Lung microvascular endothelial cell (primary cell): ENCODE measurements at regions not wholly inside any gene's neighbourhood (a gene's known extent, or its start where the extent isn't known, plus 50 kb on each side); places are given as distances from the start of the nearest gene placed in this dataset.

Experiments used
- DNase-seq, 2 donors: peaks; one replicate each; pipeline versions ENCODE4 v3.0.0 to v3.0.0-alpha.2; 2010; ENCODE audit warnings: low read depth in 2 of 2

- DNase-seq: no peak
Measured at GRCh38 chr6:6376845-6377244, 56.4 kb upstream of the F13A1 start.

DNA sequence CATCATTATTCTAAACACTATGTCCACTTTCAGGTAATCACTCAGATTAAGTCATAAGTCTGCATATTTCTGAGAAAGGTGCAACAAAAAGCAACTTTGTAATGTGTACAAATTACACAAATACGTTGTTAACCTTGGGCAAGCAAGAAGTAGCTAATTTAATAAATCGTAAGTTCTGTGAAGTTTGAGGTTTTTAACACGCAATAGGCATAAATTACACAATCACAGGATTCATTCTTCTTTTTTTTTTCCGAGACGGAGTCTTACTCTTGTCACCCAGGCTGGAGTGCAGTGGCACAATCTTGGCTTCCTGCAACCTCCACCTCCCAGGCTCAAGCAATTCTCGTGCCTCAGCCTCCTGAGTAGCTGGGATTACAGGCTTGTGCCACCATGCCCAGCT, 57.2 kb upstream of the F13A1 start:
- no peak for DNase-seq

DNA sequence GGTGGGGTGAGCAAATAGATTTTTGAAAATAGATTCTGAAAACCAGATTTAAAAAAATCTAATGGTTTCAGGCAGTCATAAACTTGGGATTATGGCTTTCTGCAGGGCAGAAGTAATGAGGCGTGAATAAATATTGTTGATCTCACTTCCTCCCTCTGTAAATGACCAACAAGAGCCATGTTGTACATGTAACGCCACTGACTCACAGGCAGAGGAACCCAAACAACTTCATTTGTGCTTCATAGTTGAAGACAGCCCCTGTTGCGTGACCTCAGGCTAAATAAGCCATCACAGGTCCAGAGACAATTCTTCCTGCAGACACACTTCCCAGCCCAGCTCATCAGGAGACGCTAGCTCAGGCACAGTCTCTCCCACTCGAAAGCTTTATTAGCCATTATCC, 59.1 kb upstream of the F13A1 start:
- no peak for DNase-seq

DNA sequence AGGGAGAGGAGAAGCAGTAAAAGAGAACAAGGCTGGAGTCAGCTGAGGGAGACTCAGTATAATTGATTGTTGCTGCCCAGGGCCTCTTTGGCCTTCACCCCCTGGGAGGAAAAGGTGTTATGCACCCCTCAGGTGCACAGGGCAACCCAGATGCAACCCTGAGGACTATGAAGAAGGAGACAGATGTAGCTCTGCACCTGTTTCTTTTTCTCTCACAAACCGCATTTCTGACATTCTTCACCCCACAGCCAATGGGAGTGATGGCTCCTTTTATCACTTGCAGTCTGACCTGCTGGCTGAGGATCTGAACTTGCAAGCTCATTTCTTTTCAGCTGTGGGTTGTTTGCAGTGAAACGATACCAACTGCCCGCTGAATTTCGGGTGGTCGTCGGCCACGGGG, 64.1 kb upstream of the F13A1 start:
- DNase-seq: no peak

- DNase-seq: peak; percentile 1 to 11
Measured at GRCh38 chr6:6386010-6386409, 65.5 kb upstream of the F13A1 start.

GRCh38 chr6:6390849-6391602, 70.6 kb upstream of the F13A1 start:
- no peak for DNase-seq

- no peak for DNase-seq
Measured at GRCh38 chr6:6392214-6393068, 72.0 kb upstream of the F13A1 start.

- no peak for DNase-seq
Measured at GRCh38 chr6:6393069-6393529, 72.6 kb upstream of the F13A1 start.

GRCh38 chr6:6395581-6396197, 75.2 kb upstream of the F13A1 start:
- no peak for DNase-seq

DNA sequence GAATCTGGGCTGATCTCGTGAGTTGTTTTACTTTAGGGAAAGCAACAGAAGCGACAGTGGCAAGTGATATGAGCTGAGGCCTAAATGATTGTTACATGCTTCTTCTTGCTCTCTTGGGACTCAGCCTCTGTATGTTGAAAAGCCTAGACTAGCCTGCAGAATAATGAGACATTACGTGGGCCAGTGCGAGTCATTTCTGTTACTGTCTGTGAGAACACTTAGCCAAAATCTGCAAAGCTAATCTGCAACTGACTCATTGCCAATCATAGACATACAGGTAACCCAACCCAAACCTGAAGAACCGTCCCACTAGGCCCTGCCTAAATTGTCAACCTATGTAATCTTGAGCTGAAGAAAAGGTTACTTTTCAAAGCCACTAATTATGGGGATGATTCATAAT, 77.4 kb upstream of the F13A1 start:
- no peak for DNase-seq

GRCh38 chr6:6399568-6399967, 79.1 kb upstream of the F13A1 start:
- DNase-seq: no peak

DNA sequence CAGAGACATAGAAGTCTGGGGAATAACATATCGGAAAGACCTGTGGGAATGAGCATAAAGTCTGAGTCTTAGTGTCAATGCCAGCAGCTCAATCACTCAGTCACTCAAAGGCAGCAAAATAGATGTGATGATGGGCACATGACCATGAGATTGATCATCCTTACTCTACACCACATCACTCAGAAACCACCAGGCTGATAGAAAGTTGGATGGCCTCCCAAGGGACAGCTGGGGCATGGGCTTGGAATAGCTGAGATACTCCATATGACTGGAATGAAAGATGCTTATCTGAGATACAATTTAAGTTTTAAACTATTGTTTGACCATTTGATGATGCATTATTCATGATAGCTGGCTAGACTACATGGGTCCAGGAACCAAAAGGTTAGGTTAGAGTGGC, 80.9 kb upstream of the F13A1 start:
- no peak for DNase-seq

- no peak for DNase-seq
Measured at GRCh38 chr6:6402006-6402405, 81.5 kb upstream of the F13A1 start.

GRCh38 chr6:6402591-6402990, 82.1 kb upstream of the F13A1 start:
- no peak for DNase-seq

GRCh38 chr6:6405031-6405430, 84.6 kb upstream of the F13A1 start:
- DNase-seq: peak in 1 of 2 donors; percentile 7

DNA sequence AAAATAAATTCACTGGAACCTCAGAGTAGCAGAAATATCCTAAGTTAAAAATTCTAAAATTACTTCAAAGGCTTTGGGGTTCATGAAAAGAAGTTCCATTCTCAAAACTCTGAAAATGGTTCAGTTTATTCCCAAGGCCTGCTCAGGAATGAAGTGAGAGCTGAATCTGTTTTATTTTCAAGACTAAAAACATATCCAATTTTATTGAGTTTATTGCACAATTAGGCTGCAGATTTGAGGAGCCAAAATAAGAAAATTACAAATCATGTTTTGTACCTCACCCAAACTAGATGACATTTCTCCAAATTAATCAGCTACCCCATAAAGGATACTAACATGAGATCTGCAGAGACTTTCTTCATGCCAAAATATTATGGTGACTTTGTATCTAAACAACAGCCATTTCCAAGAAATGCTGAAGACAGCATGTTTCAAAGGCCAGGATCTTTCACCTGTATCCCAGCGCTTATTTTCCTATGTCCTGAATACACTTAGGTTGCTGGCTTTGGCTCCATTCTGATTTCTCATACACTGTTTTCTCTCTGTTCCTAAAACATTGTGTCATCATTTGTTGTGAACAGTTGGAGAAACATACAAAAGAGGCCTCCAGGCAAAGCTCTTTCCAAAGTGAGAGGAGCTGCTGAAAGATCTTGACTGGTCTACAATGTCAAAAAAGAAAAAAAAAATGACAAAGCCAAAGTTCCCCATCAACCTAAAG, 85.7 kb upstream of the F13A1 start:
- DNase-seq: no peak

DNA sequence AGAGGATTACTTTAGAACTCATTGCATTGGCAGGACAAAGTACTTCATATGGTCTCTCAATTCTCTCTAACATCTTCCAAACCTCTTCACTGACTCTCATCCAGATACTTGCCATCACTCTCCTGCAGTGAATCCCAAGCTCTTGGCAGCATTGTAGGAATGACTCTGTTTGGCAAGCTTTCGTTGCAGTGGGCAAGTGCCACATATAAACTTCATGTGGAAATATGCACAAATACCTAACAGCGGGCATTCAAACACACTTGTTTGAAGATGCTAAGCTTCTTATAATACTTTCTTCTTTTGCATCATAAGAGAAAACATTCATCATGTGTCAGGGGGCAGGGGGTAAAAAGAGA, 86.2 kb upstream of the F13A1 start:
- no peak for DNase-seq

- DNase-seq: no peak
Measured at GRCh38 chr6:6407071-6407741, 86.7 kb upstream of the F13A1 start.

- no peak for DNase-seq
Measured at GRCh38 chr6:6409397-6410030, 89.1 kb upstream of the F13A1 start.

- no peak for DNase-seq
Measured at GRCh38 chr6:6411115-6411514, 90.7 kb upstream of the F13A1 start.

DNA sequence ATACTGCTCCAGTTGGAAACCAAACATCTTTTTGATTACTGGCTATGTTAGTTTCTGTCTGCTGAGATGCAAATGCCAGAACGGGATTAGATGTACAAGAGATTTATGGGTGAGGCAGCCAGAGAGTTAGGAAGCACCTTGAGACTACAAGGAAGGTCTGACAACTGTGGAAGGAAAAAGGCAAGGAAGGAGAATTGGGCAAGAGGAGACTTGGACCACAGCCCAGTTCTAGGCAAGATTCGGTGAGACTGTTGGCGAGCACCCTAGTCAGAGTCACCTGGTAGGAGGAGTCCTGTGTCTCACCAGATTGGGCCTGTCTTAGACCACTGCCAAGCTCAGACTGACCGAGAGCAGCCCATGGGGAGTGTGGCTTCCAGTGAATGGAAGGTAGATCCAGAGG, 91.8 kb upstream of the F13A1 start:
- DNase-seq: no peak
